PFSK-1 (cell line): ENCODE measurements at regions not wholly inside any gene's neighbourhood (a gene's known extent, or its start where the extent isn't known, plus 50 kb on each side); places are given as distances from the start of the nearest gene placed in this dataset.

Source experiments
- FOXP2 ChIP-seq: optimal IDR thresholded peaks from 2 replicates; pipeline ENCODE3; 2011; ENCODE audit warnings: borderline replicate concordance, control low read depth, inconsistent platforms; ENCODE audit not compliant: insufficient read depth; ENCODE audit errors: extremely low read length, extremely low read depth
- POLR2AphosphoS5 ChIP-seq: IDR thresholded peaks from 2 replicates; pipeline ENCODE4 v1.6.1; 2012; ENCODE audit warnings: low read depth, mild to moderate bottlenecking, control low read depth, low read length, moderate library complexity
- SIN3A ChIP-seq: IDR thresholded peaks from 2 replicates; pipeline ENCODE4 v1.6.1; 2012; ENCODE audit warnings: mild to moderate bottlenecking, low read length, moderate library complexity, borderline replicate concordance; ENCODE audit not compliant: insufficient read depth
- TAF1 ChIP-seq: IDR thresholded peaks from 2 replicates; pipeline ENCODE4 v1.6.1; 2012; ENCODE audit warnings: low read length, control low read depth, borderline replicate concordance; ENCODE audit not compliant: insufficient read depth

DNA sequence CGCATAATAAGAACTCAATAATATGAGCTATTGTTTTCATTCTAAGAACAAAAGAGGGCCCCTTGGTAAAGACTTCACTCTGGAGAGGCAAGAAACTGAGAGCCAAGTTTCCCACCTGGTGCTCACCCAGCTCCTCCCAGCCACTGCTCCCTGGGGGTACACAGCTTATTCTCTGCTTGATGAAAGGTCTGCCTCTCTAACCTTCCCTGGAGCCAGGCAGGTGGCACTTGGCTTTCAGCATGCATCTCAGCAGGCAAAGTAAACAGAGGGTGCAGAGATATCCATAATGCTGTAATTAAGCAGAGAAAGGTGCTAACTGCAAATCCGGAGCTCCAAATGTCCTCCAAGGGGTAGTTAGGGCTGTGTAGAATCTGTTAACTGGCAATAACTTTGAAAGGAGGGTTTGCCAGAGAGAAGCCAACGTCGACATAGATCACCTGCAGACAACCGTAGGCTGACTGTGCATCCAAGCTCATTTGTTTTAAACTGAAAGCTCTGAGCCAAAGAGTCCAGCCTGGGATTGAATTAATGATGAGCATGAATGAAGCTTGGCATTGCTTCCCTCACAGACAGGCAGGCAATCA, 159.6 kb upstream of the PROK2 start:
- no peak for TF ChIP-seq POLR2AphosphoS5
- no peak for TF ChIP-seq FOXP2
- no peak for TF ChIP-seq TAF1
- no peak for TF ChIP-seq SIN3A
